Thoracic aorta (tissue), 2 donors: ENCODE measurements at regions not wholly inside any gene's neighbourhood (a gene's known extent, or its start where the extent isn't known, plus 50 kb on each side); places are given as distances from the start of the nearest gene placed in this dataset.

Source experiments
- ATAC-seq: fragments of 150-250 bp; one replicate; pipeline ENCODE4 v1.8.0; 2017; ENCODE audit warnings: low read depth; ENCODE audit not compliant: insufficient number of reproducible peaks, low FRiP score
- DNase-seq: peaks from one replicate; pipeline ENCODE4 v3.0.0-alpha.2; 2020; ENCODE audit warnings: low spot score
- H3K27ac ChIP-seq, 2 donors: fragments of 200-600 bp; sonication (generic); 1 replicate in 1 of 2; 2 replicates in 1 of 2; pipeline ENCODE4 v1.5.1; 2016; ENCODE audit warnings: mild to moderate bottlenecking in 2 of 2, moderate library complexity in 2 of 2
- H3K27me3 ChIP-seq: fragments of 200-600 bp; sonication (generic); replicated peaks from 2 replicates; pipeline ENCODE4 v1.6.0; 2016; ENCODE audit warnings: mild to moderate bottlenecking; ENCODE audit not compliant: insufficient read depth
- H3K36me3 ChIP-seq: fragments of 200-600 bp; sonication (generic); one replicate; pipeline ENCODE4 v1.5.1; 2016
- H3K4me1 ChIP-seq, 2 donors: fragments of 200-600 bp; sonication (generic); 1 replicate in 1 of 2; 2 replicates in 1 of 2; pipeline versions ENCODE4 v1.5.1 to v1.6.0; 2016; ENCODE audit warnings: low read depth in 2 of 2, mild to moderate bottlenecking in 1 of 2; ENCODE audit not compliant: control insufficient read depth in 1 of 2
- H3K4me3 ChIP-seq: fragments of 200-600 bp; sonication (generic); 2 replicates; pipeline ENCODE4 v1.5.1; 2016; ENCODE audit warnings: mild to moderate bottlenecking
- H3K9me3 ChIP-seq: fragments of 200-600 bp; sonication (generic); 2 replicates; pipeline ENCODE4 v1.5.1; 2016
- CTCF ChIP-seq: fragments of 200-600 bp; sonication (generic); IDR thresholded peaks from one replicate; pipeline ENCODE4 v1.5.1; 2019; ENCODE audit warnings: antibody characterized with exemption

DNA sequence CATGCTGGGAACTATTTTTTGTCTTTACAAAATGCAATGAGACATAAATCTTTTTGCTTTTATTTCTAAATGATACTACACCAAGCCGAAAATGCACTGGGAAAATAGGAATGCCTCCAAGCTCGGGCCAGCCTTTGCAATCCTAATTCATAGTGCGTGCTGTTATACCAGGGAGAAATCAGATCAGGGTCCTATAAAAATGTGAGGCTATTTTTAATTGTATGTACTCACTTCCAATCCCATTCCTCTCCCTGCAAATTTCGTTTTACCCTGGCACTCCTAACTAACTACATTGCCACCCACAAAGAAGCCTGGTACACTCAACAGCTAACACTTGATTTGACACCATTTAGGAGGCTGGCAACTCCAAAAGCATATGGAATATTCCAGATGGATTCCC is 350.6 kb upstream of the ZFP64 start:
- TF ChIP-seq CTCF, result no peak
- Histone ChIP-seq H3K27me3 (no peaks in the 10 kb centered on the region), H3K27ac (no peak overlapping the region), H3K4me3 (no peak overlapping the region), H3K36me3 (no peaks in the 10 kb centered on the region), H3K9me3 (no peaks in the 10 kb centered on the region), H3K4me1 (no peaks in the 10 kb centered on the region)
- DNase-seq, result no peak
- ATAC-seq, result no peak

- Histone ChIP-seq H3K27me3 (no peaks in the 10 kb centered on the region), H3K36me3 (no peaks in the 10 kb centered on the region), H3K27ac (no peak overlapping the region), H3K4me3 (no peak overlapping the region), H3K9me3 (no peaks in the 10 kb centered on the region), H3K4me1 (no peaks in the 10 kb centered on the region)
- no peak for DNase-seq
- no peak for ATAC-seq
- no peak for TF ChIP-seq CTCF
Measured at GRCh38 chr20:52540509-52540908, 348.9 kb upstream of the ZFP64 start.

- Histone ChIP-seq H3K27ac (no peak overlapping the region), H3K9me3 (no peaks in the 10 kb centered on the region), H3K4me3 (no peak overlapping the region), H3K36me3 (no peaks in the 10 kb centered on the region), H3K27me3 (no peaks in the 10 kb centered on the region), H3K4me1 (no peaks in the 10 kb centered on the region)
- no peak for TF ChIP-seq CTCF
- DNase-seq (no peak), ATAC-seq (no peak)
Measured at GRCh38 chr20:52539891-52540290, 348.3 kb upstream of the ZFP64 start.

GRCh38 chr20:52536841-52537400 is 345.3 kb upstream of the ZFP64 start:
- Histone ChIP-seq H3K9me3 (no peaks in the 10 kb centered on the region), H3K36me3 (no peaks in the 10 kb centered on the region), H3K4me1 (no peaks in the 10 kb centered on the region), H3K27me3 (no peaks in the 10 kb centered on the region), H3K4me3 (no peak overlapping the region), H3K27ac (no peak overlapping the region)
- DNase-seq (no peak), ATAC-seq (no peak)
- TF ChIP-seq CTCF, result no peak

GRCh38 chr20:52536040-52536439 is 344.5 kb upstream of the ZFP64 start:
- Histone ChIP-seq H3K4me1 (no peaks in the 10 kb centered on the region), H3K27ac (no peak overlapping the region), H3K4me3 (no peak overlapping the region), H3K27me3 (no peaks in the 10 kb centered on the region), H3K9me3 (no peaks in the 10 kb centered on the region), H3K36me3 (no peaks in the 10 kb centered on the region)
- no peak for TF ChIP-seq CTCF
- DNase-seq, result no peak
- no peak for ATAC-seq
